Panc1 (cell line): ENCODE measurements at regions not wholly inside any gene's neighbourhood (a gene's known extent, or its start where the extent isn't known, plus 50 kb on each side); places are given as distances from the start of the nearest gene placed in this dataset.

Experiments used
- ATAC-seq: fragments of 200-7000 bp; cut with Tn5 transposase; 2 replicates; pipeline ENCODE4 v1.9.1; 2020; ENCODE audit warnings: mild to moderate bottlenecking, moderate library complexity
- BruUV-seq: library from RNA; stranded (reverse); fragments of 400-500 nt; replicated peaks from 2 replicates; lab custom pipeline; 2021; lab: Mats Ljungman, UMichigan
- CTCF ChIA-PET: fragments of 300-600 bp; sonication (Branson Sonifier 250); formaldehyde crosslinking; loops from one replicate; lab custom pipeline; 2022; ENCODE audit warnings: antibody characterized with exemption; lab: Charles Lee
- POLR2A ChIA-PET: fragments of 300-600 bp; sonication (Branson Sonifier 250); formaldehyde crosslinking; loops from one replicate; lab custom pipeline; 2022; ENCODE audit warnings: antibody characterized with exemption; lab: Charles Lee
- DNase-seq: peaks from one replicate; pipeline ENCODE4 v3.0.0-alpha.2; 2010; ENCODE audit warnings: low read depth, low spot score
- H3K27ac ChIP-seq: 2 replicates; pipeline ENCODE4 v1.5.1; 2011; ENCODE audit warnings: mild to moderate bottlenecking, low read length, inconsistent platforms
- H3K27me3 ChIP-seq: fragments of 200-500 bp; sonication (Bioruptor generic); 2 replicates; pipeline ENCODE4 v1.6.0; 2014; ENCODE audit warnings: low read length, inconsistent platforms; ENCODE audit not compliant: control insufficient read depth, insufficient read depth
- H3K36me3 ChIP-seq: fragments of 200-500 bp; sonication (Bioruptor generic); 2 replicates; pipeline ENCODE4 v1.5.1; 2014; ENCODE audit warnings: inconsistent platforms, mild to moderate bottlenecking, low read length, moderate library complexity; ENCODE audit not compliant: control insufficient read depth, insufficient read depth
- H3K4me1 ChIP-seq: 2 replicates; pipeline ENCODE4 v1.5.1; 2011; ENCODE audit warnings: inconsistent platforms, mild to moderate bottlenecking, low read length, moderate library complexity; ENCODE audit not compliant: control insufficient read depth, insufficient read depth
- H3K4me3 ChIP-seq, 2 experiments: 2 replicates each; pipeline ENCODE4 v1.5.1; 2011 to 2012; ENCODE audit warnings: low read depth in 2 of 2, low read length in 2 of 2, mild to moderate bottlenecking in 2 of 2, inconsistent platforms in 1 of 2, moderate library complexity in 1 of 2
- H3K9me3 ChIP-seq: fragments of 200-500 bp; sonication (Bioruptor generic); 2 replicates; pipeline ENCODE4 v1.5.1; 2014; ENCODE audit warnings: low read depth, mild to moderate bottlenecking, inconsistent platforms, low read length, moderate library complexity; ENCODE audit not compliant: control insufficient read depth, insufficient read depth
- POLR2AphosphoS5 ChIP-seq: IDR thresholded peaks from 2 replicates; pipeline ENCODE4 v1.6.1; 2012; ENCODE audit warnings: mild to moderate bottlenecking, low read depth, low read length, moderate library complexity
- SIN3A ChIP-seq: IDR thresholded peaks from 2 replicates; pipeline ENCODE4 v1.6.1; 2012; ENCODE audit warnings: low read depth, mild to moderate bottlenecking, low read length, moderate library complexity, borderline replicate concordance; ENCODE audit not compliant: insufficient read depth
- TCF7L2 ChIP-seq: IDR thresholded peaks from 2 replicates; pipeline ENCODE4 v1.6.1; 2011; ENCODE audit warnings: mild to moderate bottlenecking, low read depth, low read length, inconsistent platforms
- in situ Hi-C: cut with HindIII; loops from 2 replicates; pipeline ENCODE4 v1.10.0; 2016; ENCODE audit warnings: low sequenced_read_pairs, low pct_unique_long_range_greater_than_20kb
- intact Hi-C: fragments of 100-400 bp; cut with micrococcal nuclease; formaldehyde crosslinking; loops from one replicate; pipeline ENCODE4 v1.10.0; 2022; ENCODE audit not compliant: unreplicated experiment
- TF ChIP-seq, protein P1 (sequence below), 2 experiments: IDR thresholded peaks; 2 replicates each; pipeline ENCODE4 v1.6.1; 2011 to 2012; ENCODE audit warnings: low read depth in 2 of 2, control low read depth in 1 of 2, low read length in 1 of 2, mild to moderate bottlenecking in 1 of 2, moderate library complexity in 1 of 2; ENCODE audit not compliant: insufficient read depth in 1 of 2
- TF ChIP-seq, protein P2 (sequence below): fragments of 450-650 bp; IDR thresholded peaks from 2 replicates; pipeline ENCODE4 v1.5.1; 2017; ENCODE audit warnings: mild to moderate bottlenecking

- intact Hi-C loops (no loop called here), in situ Hi-C loops (no loop called here)
- H3K4me3 ChIP-seq, result no peak overlapping the region
- H3K4me1 ChIP-seq, result no peaks in the 10 kb centered on the region
- no peak overlapping the region for H3K27ac ChIP-seq
- no peaks in the 10 kb centered on the region for H3K9me3 ChIP-seq
- TF ChIP-seq SIN3A, result no peak
- POLR2A ChIA-PET, result no interaction called here
- H3K36me3 ChIP-seq, result no peaks in the 10 kb centered on the region
- ATAC-seq (no peak), DNase-seq (no peak)
- H3K27me3 ChIP-seq, result no peaks in the 10 kb centered on the region
- CTCF ChIA-PET, result no interaction called here
- BruUV-seq, result no TSS peak
Measured at GRCh38 chr4:181478656-181479055, 764.5 kb upstream of the TENM3 start.

DNA sequence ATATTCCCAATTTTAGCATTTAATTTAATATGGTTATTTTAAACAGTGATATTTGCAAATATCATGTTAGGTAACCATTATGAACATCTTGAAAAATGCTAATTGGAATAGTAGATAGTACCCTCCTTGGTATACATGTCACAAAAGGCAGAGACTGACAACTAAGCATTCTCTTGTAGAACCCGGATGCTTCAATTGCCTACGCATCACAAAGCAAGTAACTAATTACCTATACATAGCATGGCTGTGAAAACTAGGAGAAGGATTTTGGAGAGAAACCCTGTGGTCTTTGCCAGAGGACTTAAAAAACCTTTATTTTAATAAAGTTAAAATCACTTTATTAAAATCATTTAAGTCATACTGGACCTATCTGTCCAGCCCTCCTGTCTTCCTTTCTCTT, 764.1 kb upstream of the TENM3 start:
- Histone ChIP-seq H3K4me1 (no peaks in the 10 kb centered on the region), H3K9me3 (no peaks in the 10 kb centered on the region), H3K27me3 (no peaks in the 10 kb centered on the region), H3K36me3 (no peaks in the 10 kb centered on the region), H3K4me3 (no peak overlapping the region), H3K27ac (no peak overlapping the region)
- in situ Hi-C loops (no loop called here), intact Hi-C loops (no loop called here)
- no peak for TF ChIP-seq TCF7L2
- TF ChIP-seq, protein P1, sequence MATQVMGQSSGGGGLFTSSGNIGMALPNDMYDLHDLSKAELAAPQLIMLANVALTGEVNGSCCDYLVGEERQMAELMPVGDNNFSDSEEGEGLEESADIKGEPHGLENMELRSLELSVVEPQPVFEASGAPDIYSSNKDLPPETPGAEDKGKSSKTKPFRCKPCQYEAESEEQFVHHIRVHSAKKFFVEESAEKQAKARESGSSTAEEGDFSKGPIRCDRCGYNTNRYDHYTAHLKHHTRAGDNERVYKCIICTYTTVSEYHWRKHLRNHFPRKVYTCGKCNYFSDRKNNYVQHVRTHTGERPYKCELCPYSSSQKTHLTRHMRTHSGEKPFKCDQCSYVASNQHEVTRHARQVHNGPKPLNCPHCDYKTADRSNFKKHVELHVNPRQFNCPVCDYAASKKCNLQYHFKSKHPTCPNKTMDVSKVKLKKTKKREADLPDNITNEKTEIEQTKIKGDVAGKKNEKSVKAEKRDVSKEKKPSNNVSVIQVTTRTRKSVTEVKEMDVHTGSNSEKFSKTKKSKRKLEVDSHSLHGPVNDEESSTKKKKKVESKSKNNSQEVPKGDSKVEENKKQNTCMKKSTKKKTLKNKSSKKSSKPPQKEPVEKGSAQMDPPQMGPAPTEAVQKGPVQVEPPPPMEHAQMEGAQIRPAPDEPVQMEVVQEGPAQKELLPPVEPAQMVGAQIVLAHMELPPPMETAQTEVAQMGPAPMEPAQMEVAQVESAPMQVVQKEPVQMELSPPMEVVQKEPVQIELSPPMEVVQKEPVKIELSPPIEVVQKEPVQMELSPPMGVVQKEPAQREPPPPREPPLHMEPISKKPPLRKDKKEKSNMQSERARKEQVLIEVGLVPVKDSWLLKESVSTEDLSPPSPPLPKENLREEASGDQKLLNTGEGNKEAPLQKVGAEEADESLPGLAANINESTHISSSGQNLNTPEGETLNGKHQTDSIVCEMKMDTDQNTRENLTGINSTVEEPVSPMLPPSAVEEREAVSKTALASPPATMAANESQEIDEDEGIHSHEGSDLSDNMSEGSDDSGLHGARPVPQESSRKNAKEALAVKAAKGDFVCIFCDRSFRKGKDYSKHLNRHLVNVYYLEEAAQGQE (IDR thresholded peaks at IDR 0.05; ENCODE audit: insufficient read depth in 1 of 2, low read depth in 2 of 2, low read length in 1 of 2), result no peak
- TF ChIP-seq POLR2AphosphoS5, result no peak
- TF ChIP-seq, protein P2, sequence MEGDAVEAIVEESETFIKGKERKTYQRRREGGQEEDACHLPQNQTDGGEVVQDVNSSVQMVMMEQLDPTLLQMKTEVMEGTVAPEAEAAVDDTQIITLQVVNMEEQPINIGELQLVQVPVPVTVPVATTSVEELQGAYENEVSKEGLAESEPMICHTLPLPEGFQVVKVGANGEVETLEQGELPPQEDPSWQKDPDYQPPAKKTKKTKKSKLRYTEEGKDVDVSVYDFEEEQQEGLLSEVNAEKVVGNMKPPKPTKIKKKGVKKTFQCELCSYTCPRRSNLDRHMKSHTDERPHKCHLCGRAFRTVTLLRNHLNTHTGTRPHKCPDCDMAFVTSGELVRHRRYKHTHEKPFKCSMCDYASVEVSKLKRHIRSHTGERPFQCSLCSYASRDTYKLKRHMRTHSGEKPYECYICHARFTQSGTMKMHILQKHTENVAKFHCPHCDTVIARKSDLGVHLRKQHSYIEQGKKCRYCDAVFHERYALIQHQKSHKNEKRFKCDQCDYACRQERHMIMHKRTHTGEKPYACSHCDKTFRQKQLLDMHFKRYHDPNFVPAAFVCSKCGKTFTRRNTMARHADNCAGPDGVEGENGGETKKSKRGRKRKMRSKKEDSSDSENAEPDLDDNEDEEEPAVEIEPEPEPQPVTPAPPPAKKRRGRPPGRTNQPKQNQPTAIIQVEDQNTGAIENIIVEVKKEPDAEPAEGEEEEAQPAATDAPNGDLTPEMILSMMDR, result no peak
- no peak for TF ChIP-seq SIN3A
- ATAC-seq (no peak), DNase-seq (no peak)
- CTCF ChIA-PET, result no interaction called here
- POLR2A ChIA-PET, result no interaction called here
- no TSS peak for BruUV-seq

DNA sequence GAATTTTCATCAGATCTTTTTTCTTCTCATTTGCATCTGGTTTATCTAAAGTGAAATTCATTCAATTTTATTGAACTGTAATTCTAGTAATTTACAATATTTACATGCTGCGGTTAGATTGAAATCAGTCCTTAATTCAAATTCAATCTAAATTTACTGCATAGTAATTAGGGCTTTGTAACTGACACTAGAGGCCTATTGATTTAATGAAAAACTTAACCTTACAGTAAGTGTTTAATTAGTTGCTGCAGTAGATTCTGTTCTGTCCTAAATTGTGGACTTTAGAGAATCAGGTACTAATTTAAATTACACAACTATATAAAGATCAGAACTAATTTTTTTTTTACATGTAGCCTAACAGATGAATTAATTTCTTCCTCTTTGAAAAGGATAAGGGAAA, 758.8 kb upstream of the TENM3 start:
- POLR2A ChIA-PET, result no interaction called here
- intact Hi-C loops (no loop called here), in situ Hi-C loops (no loop called here)
- Histone ChIP-seq H3K4me1 (no peaks in the 10 kb centered on the region), H3K27me3 (no peaks in the 10 kb centered on the region), H3K27ac (no peak overlapping the region), H3K9me3 (no peaks in the 10 kb centered on the region), H3K4me3 (no peak overlapping the region), H3K36me3 (no peaks in the 10 kb centered on the region)
- no TSS peak for BruUV-seq
- ATAC-seq (no peak), DNase-seq (no peak)
- no peak for TF ChIP-seq POLR2AphosphoS5
- TF ChIP-seq, protein P2, result no peak
- CTCF ChIA-PET, result no interaction called here
